ENCODE measurements at regions not wholly inside any gene's neighbourhood (a gene's known extent, or its start where the extent isn't known, plus 50 kb on each side); places are given as distances from the start of the nearest gene placed in this dataset.

- TF ChIP-seq JUND (IDR thresholded peaks at IDR 0.05; ENCODE audit: low read depth), result no peak
- DNase-seq (ENCODE audit: low read depth in 1 of 2, low spot score in 1 of 2), result no peak
- in situ Hi-C loops (cut with HindIII; ENCODE audit: low pct_unique_long_range_greater_than_20kb, low sequenced_read_pairs), result no loop called here
These were observed 62.3 kb upstream of the GATA2 start for GRCh38 chr3:128555098-128555825.

- no peak for DNase-seq (ENCODE audit: low read depth in 1 of 2, low spot score in 1 of 2)
- TF ChIP-seq JUND (IDR thresholded peaks at IDR 0.05; ENCODE audit: low read depth), result no peak
- in situ Hi-C loops (cut with HindIII; ENCODE audit: low pct_unique_long_range_greater_than_20kb, low sequenced_read_pairs), result no loop called here
These were observed 61.6 kb upstream of the GATA2 start for GRCh38 chr3:128554465-128555097.

GRCh38 chr3:128554100-128554464 lies 61.1 kb upstream of the GATA2 start:
- in situ Hi-C loops (cut with HindIII; ENCODE audit: low pct_unique_long_range_greater_than_20kb, low sequenced_read_pairs), result no loop called here
- TF ChIP-seq JUND (IDR thresholded peaks at IDR 0.05; ENCODE audit: low read depth), result no peak
- DNase-seq (ENCODE audit: low read depth in 1 of 2, low spot score in 1 of 2), result no peak

GRCh38 chr3:128553560-128553959 lies 60.6 kb upstream of the GATA2 start:
- DNase-seq (ENCODE audit: low read depth in 1 of 2, low spot score in 1 of 2), result no peak
- no peak for TF ChIP-seq JUND (IDR thresholded peaks at IDR 0.05; ENCODE audit: low read depth)
- in situ Hi-C loops (cut with HindIII; ENCODE audit: low pct_unique_long_range_greater_than_20kb, low sequenced_read_pairs), result no loop called here

GRCh38 chr3:128551867-128552266 lies 58.9 kb upstream of the GATA2 start:
- DNase-seq (ENCODE audit: low read depth in 1 of 2, low spot score in 1 of 2), result no peak
- TF ChIP-seq JUND (IDR thresholded peaks at IDR 0.05; ENCODE audit: low read depth), result no peak
- in situ Hi-C loops (cut with HindIII; ENCODE audit: low pct_unique_long_range_greater_than_20kb, low sequenced_read_pairs), result no loop called here

- no peak for DNase-seq (ENCODE audit: low read depth in 1 of 2, low spot score in 1 of 2)
- TF ChIP-seq JUND (IDR thresholded peaks at IDR 0.05; ENCODE audit: low read depth), result no peak
- in situ Hi-C loops (cut with HindIII; ENCODE audit: low pct_unique_long_range_greater_than_20kb, low sequenced_read_pairs), result no loop called here
These were observed 58.5 kb upstream of the GATA2 start for GRCh38 chr3:128551451-128551850.

- TF ChIP-seq JUND (IDR thresholded peaks at IDR 0.05; ENCODE audit: low read depth), result no peak
- in situ Hi-C loops (cut with HindIII; ENCODE audit: low pct_unique_long_range_greater_than_20kb, low sequenced_read_pairs), result no loop called here
These were observed 57.6 kb upstream of the GATA2 start for GRCh38 chr3:128550471-128551126.

GRCh38 chr3:128550113-128550440 lies 57.1 kb upstream of the GATA2 start:
- no peak for DNase-seq (ENCODE audit: low read depth in 1 of 2, low spot score in 1 of 2)
- in situ Hi-C loops (cut with HindIII; ENCODE audit: low pct_unique_long_range_greater_than_20kb, low sequenced_read_pairs), result no loop called here
- TF ChIP-seq JUND (IDR thresholded peaks at IDR 0.05; ENCODE audit: low read depth), result no peak

More at GRCh38 chr3:128550471-128551126, 57.6 kb upstream of the GATA2 start:
- no peak for DNase-seq (ENCODE audit: low read depth in 1 of 2, low spot score in 1 of 2)

- in situ Hi-C loops (cut with HindIII; ENCODE audit: low pct_unique_long_range_greater_than_20kb, low sequenced_read_pairs), result no loop called here
- no peak for DNase-seq (ENCODE audit: low read depth in 1 of 2, low spot score in 1 of 2)
- no peak for TF ChIP-seq JUND (IDR thresholded peaks at IDR 0.05; ENCODE audit: low read depth)
These were observed 56.5 kb upstream of the GATA2 start for GRCh38 chr3:128549283-128550112.

GRCh38 chr3:128548426-128549282 lies 55.7 kb upstream of the GATA2 start:
- no peak for DNase-seq (ENCODE audit: low read depth in 1 of 2, low spot score in 1 of 2)
- TF ChIP-seq JUND (IDR thresholded peaks at IDR 0.05; ENCODE audit: low read depth), result no peak
- in situ Hi-C loops (cut with HindIII; ENCODE audit: low pct_unique_long_range_greater_than_20kb, low sequenced_read_pairs), result no loop called here

GRCh38 chr3:128548021-128548420 lies 55.0 kb upstream of the GATA2 start:
- in situ Hi-C loops (cut with HindIII; ENCODE audit: low pct_unique_long_range_greater_than_20kb, low sequenced_read_pairs), result no loop called here
- no peak for TF ChIP-seq JUND (IDR thresholded peaks at IDR 0.05; ENCODE audit: low read depth)
- DNase-seq (ENCODE audit: low read depth in 1 of 2, low spot score in 1 of 2), result no peak

Measured in T47D (cell line).